ENCODE measurements at regions not wholly inside any gene's neighbourhood (a gene's known extent, or its start where the extent isn't known, plus 50 kb on each side); places are given as distances from the start of the nearest gene placed in this dataset.

DNA sequence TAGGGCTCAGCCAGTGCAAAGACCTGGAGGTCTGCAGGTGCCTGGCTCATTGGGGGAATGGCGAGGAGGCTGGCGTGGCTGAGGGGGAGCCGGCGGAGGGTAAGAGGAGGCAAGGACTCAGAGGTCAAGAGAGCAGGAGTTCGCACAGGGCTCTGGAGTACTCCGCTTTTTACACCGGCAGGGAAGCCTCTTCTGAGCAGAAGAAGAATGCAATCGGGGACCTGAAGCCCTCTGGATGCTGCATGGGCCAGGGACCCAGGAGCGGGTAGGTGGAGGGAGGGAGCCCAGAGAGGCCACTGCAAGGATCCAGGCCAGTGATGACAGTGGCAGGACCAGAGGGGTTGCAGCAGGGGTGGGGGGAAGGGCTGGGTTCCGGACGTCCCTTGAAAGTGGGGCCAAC is 70.4 kb upstream of the TAMM41 start:
- TF ChIP-seq, protein P1, sequence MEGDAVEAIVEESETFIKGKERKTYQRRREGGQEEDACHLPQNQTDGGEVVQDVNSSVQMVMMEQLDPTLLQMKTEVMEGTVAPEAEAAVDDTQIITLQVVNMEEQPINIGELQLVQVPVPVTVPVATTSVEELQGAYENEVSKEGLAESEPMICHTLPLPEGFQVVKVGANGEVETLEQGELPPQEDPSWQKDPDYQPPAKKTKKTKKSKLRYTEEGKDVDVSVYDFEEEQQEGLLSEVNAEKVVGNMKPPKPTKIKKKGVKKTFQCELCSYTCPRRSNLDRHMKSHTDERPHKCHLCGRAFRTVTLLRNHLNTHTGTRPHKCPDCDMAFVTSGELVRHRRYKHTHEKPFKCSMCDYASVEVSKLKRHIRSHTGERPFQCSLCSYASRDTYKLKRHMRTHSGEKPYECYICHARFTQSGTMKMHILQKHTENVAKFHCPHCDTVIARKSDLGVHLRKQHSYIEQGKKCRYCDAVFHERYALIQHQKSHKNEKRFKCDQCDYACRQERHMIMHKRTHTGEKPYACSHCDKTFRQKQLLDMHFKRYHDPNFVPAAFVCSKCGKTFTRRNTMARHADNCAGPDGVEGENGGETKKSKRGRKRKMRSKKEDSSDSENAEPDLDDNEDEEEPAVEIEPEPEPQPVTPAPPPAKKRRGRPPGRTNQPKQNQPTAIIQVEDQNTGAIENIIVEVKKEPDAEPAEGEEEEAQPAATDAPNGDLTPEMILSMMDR (IDR thresholded peaks at IDR 0.05), result no peak
- TF ChIP-seq POLR2A (IDR thresholded peaks at IDR 0.05; ENCODE audit: low read length), result no peak
- no peak for TF ChIP-seq HOXA7 (CRISPR knock-in tag; IDR thresholded peaks at IDR 0.05)
- TF ChIP-seq, protein P2, sequence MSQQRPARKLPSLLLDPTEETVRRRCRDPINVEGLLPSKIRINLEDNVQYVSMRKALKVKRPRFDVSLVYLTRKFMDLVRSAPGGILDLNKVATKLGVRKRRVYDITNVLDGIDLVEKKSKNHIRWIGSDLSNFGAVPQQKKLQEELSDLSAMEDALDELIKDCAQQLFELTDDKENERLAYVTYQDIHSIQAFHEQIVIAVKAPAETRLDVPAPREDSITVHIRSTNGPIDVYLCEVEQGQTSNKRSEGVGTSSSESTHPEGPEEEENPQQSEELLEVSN (IDR thresholded peaks at IDR 0.05; ENCODE audit: borderline replicate concordance, low read depth), result no peak
- TF ChIP-seq MYC (IDR thresholded peaks at IDR 0.05; ENCODE audit: borderline replicate concordance, low read length), result no peak
- no peak for TF ChIP-seq JUNB (IDR thresholded peaks at IDR 0.05)
- TF ChIP-seq SREBF2 (IDR thresholded peaks at IDR 0.05), result no peak
- TF ChIP-seq NFE2L2 (conservative IDR thresholded peaks at IDR 0.05; ENCODE audit: low read length), result no peak
